ENCODE measurements at regions not wholly inside any gene's neighbourhood (a gene's known extent, or its start where the extent isn't known, plus 50 kb on each side); places are given as distances from the start of the nearest gene placed in this dataset.

GRCh38 chr9:36487482-36488388 lies 85.0 kb upstream of the MELK start (continued):
- no peak for TF ChIP-seq YY1 (IDR thresholded peaks at IDR 0.05; ENCODE audit: extremely low read depth, insufficient replicate concordance, low read depth, low read length)
- peak; percentile 67 for TF ChIP-seq EGR1 (IDR thresholded peaks at IDR 0.05; ENCODE audit: low read depth)
- no peak for TF ChIP-seq EZH2 (IDR thresholded peaks at IDR 0.05)
- peak; percentile 76; the same call in 1 of the 2 replicates for TF ChIP-seq ZFX (IDR thresholded peaks at IDR 0.05)
- TF ChIP-seq SP1 (IDR thresholded peaks at IDR 0.05; ENCODE audit: low read depth), result 0 out of 2 replicates have a peak, but pooled peaks have one; percentile 20
- no peak for TF ChIP-seq SRF (IDR thresholded peaks at IDR 0.05; ENCODE audit: low read depth)
- TF ChIP-seq ELF1 (IDR thresholded peaks at IDR 0.05; ENCODE audit: borderline replicate concordance, low read depth), result no peak
- TF ChIP-seq JUND (IDR thresholded peaks at IDR 0.05), result no peak
- TF ChIP-seq FOSL1 (IDR thresholded peaks at IDR 0.05; ENCODE audit: low read depth), result no peak
- TF ChIP-seq CBX3 (IDR thresholded peaks at IDR 0.05; ENCODE audit: low read depth), result no peak
- peak; percentile 82 for TF ChIP-seq POLR2A (IDR thresholded peaks at IDR 0.05; ENCODE audit: borderline replicate concordance, extremely low read depth, insufficient read depth, insufficient read length)

- peak; percentile 50 for ATAC-seq
- H3K4me2 ChIP-seq (ENCODE audit: low read length), result peak overlapping the region; percentile 75
- H2AFZ ChIP-seq (ENCODE audit: low read depth, low read length, poor library complexity, severe bottlenecking), result no peak overlapping the region
- H3K27ac ChIP-seq (ENCODE audit: low read depth, low read length), result peak overlapping the region; percentile 59; the same call in 1 of the 2 replicates
- H3K36me3 ChIP-seq (ENCODE audit: control insufficient read depth in 1 of 2, insufficient read depth in 2 of 2, low read length in 2 of 2), result no peaks in the 10 kb centered on the region
- RAD21 ChIA-PET (ENCODE audit: low non-redundant PET in 1 of 2, low total read pairs in 2 of 2, uncharacterized antibody in 2 of 2, unreplicated experiment in 2 of 2), result interaction anchor here in 1 of 2 experiments (0.9 kb wide), 1 partner anchor 80 kb away, joined by 3 read pairs; no protein-coding TSS in a partner anchor
- intact Hi-C loops (cut with micrococcal nuclease), result loop anchor here (5.0 kb wide), 1 partner anchor 70 kb away; no protein-coding TSS in a partner anchor
- BruUV-seq (replicated peaks), result no TSS peak
- H3K4me1 ChIP-seq (ENCODE audit: control insufficient read depth in 1 of 2, insufficient read depth in 2 of 2, low read length in 2 of 2), result peaks cover 11 to 24% of the 10 kb centered on the region in 2 experiments; a peak in 3 of 4 replicates
- POLR2A ChIA-PET, result no interaction called here
- H3K79me2 ChIP-seq (ENCODE audit: insufficient read depth, low read length), result peaks cover 34% of the 10 kb centered on the region
- CTCF ChIA-PET, result no interaction called here
- no peaks in the 10 kb centered on the region for H3K9me2 ChIP-seq (ENCODE audit: insufficient read depth)
- peak overlapping the region; percentile 53 to 81 for H3K4me3 ChIP-seq (replicated peaks in 1 of 2; ENCODE audit: low read depth in 1 of 2, low read length in 2 of 2)
- no peak for DNase-seq (ENCODE audit: low read depth, low spot score)
- H3K9ac ChIP-seq (ENCODE audit: low read length), result peak overlapping the region; percentile 71
- TF ChIP-seq ELF1 (IDR thresholded peaks at IDR 0.05; ENCODE audit: borderline replicate concordance, low read depth), result no peak
- TF ChIP-seq CBX3 (IDR thresholded peaks at IDR 0.05; ENCODE audit: low read depth), result no peak
- no peak for TF ChIP-seq CEBPB (IDR thresholded peaks at IDR 0.05; ENCODE audit: low read depth)
- no peak; the same call in 1 of the 2 replicates for TF ChIP-seq ZFX (IDR thresholded peaks at IDR 0.05)
- no peak for TF ChIP-seq EZH2 (IDR thresholded peaks at IDR 0.05)
- no peak for TF ChIP-seq TCF7L2 (IDR thresholded peaks at IDR 0.05; ENCODE audit: borderline replicate concordance, extremely low read depth, insufficient read depth, insufficient read length)
- TF ChIP-seq RAD21 (IDR thresholded peaks at IDR 0.05; ENCODE audit: low read depth), result no peak
- no peak for TF ChIP-seq SP1 (IDR thresholded peaks at IDR 0.05; ENCODE audit: low read depth)
- TF ChIP-seq POLR2A (IDR thresholded peaks at IDR 0.05; ENCODE audit: borderline replicate concordance, extremely low read depth, insufficient read depth, insufficient read length), result no peak
- H3K9me3 ChIP-seq (ENCODE audit: control insufficient read depth in 1 of 2, insufficient read depth in 1 of 2, low read depth in 1 of 2, low read length in 2 of 2), result no peaks in the 10 kb centered on the region
- no peaks in the 10 kb centered on the region for H3K27me3 ChIP-seq (ENCODE audit: insufficient read depth, low read length)
- peaks cover 4% of the 10 kb centered on the region; the same call in 1 of the 2 replicates for H4K20me1 ChIP-seq (ENCODE audit: insufficient read depth)
Measured at GRCh38 chr9:36486933-36487481, 85.7 kb upstream of the MELK start.

Measured in HCT116 (cell line).